Left forelimb (tissue), 1 donor: ENCODE measurements at regions not wholly inside any gene's neighbourhood (a gene's known extent, or its start where the extent isn't known, plus 50 kb on each side); places are given as distances from the start of the nearest gene placed in this dataset.

Experiments used
- DNase-seq: peaks from one replicate; pipeline ENCODE4 v3.0.0-alpha.2; 2018; ENCODE audit warnings: low spot score

DNA sequence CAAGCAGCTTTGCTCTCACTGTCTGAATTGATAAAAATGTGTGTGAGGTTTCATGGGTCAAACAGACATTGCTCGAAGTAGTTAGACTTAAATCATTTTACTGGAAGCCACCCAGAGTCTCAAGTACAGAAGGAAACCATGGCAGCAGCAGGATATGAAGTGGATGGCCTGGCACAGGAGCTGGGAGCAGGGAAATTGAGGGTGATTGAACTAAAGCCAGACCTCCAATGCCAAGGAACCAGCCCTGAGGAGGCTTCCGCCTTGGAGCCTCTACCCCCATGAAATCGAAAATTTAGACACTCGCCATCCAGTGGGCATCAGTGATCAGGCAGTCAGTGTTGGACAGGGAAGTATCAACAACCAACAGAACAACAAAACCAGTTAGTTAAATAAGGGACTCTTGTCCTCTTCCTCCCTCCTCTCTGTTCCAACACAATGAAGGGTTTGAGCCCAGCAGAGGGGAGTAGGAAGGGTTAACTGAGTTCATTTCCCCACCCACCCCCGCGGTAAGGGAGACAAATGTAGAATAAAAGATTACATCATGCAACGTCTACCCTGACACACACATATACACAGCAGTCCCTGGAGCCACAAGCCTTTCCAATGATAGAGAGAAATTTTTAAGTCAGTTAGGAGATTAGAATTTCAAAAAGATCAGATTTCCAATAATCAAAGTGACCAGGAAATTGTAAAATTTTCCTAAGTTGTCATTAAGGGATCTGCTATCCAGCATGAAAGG, 156.3 kb downstream of the SLC16A9 start:
- DNase-seq, result no peak

DNA sequence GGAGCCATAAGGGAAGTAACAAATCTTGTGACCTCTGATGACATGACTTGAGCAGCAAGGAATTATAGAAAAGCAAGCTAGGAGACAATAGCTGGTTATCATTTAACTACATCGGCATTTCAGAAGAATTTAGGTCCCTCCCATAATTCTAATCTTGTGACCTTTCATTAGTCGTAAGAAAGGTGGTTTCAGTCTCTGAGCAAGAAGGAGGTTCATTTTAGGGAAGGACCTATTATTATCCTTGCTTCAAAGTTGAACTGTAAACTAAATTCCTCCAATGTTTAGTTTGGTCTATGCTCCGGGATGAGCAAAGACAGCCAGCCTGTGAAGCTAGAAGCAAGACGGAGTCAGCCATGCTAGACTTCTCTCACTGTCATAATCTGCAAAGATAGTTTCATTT, 159.6 kb downstream of the SLC16A9 start:
- no peak for DNase-seq

DNA sequence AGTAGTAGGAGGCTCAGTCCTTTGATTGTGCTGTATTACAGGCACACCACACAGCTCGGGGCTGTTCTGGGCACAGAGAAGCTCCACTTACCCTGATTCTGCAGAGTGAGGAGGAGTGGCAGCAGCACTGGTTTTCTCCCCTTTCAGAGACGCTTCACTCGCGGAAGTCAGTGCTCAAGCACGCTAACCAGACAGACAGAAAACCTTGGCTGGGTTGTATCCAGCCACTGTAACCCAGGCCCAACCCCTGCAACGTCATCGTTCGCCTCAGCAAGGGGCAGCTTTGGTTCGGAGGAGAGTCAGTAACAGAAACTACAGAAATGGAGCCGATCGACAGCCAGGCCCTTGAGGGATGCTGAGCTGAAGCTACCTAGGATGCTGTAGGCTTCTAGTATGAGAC, 171.0 kb downstream of the SLC16A9 start:
- no peak for DNase-seq

DNA sequence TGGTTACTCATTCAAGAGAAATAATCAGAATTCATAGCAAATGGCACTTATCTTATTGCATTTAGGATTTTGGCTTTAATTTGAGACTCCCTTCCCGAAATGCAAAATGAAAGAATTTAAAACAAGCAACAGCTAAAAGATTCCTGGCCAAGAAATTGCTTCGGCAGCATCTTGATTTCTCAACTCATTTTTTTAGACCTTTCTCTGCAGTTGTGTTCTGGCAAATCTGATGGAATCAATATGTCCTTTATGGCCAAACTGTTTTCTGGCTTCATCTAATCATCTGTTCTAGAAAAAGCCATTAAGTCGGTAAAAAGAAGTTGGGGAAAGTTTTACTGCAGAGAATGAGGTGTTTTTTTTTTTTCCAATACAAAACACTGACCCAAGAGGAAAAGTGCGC, 172.1 kb downstream of the SLC16A9 start:
- no peak for DNase-seq

DNA sequence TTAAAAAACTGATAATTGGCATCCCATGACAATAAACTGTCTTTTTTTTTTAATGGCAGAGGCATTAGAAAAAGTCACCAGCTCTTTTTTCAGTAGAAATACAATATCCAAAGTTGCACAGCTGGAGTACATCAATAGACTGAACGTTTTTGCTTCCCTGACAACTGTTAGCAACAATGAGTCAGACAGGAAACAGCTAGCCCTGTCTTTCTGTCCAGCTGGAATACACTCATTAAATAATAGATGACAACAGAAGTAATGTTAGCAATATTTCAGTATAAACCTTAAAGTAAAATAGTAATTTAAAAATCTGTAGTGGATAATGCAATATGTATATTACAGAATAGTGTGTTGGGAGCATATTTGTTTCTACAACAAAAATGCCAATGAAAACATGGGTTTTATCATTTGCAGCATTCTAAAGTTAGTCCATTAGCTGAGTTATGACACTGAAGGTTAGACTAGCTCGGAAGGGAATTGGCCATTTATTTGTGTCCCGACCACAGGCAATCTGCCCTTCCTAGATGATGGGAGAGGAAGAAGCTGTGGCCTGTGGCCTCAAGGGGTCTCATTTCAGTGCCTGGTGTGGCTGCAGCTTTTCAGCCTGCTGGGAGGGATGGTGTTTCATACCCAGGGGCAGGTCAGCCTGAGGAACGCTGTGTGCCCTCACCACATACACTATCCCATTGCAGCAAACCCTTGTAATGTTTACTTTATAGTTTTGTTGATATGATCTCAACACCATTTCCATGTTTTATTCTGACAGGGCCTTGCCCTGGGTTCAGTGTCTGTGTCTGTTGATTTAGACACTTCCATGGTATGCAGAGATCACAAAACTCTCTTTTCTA, 173.3 kb downstream of the SLC16A9 start:
- DNase-seq, result peak; percentile 72

DNA sequence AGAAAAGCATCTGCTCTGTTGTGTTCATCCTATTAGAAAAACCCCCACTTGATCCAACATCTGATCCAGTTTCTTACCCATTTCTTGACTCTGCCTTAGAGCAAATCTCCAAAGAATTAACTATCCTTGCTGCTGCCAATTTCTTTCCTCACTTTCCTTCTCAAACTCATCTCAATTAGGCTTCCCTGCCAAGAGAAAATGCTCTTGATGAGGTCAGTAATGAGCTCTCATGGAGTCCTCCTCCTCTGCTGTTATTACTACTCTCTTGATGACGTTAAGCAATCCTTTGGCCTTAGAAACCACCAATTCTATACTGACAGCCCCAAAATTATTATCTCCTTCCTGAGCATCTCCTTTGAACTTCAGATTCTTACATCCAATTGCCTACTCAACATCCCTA, 162.0 kb upstream of the FAM13C start:
- DNase-seq, result no peak

DNA sequence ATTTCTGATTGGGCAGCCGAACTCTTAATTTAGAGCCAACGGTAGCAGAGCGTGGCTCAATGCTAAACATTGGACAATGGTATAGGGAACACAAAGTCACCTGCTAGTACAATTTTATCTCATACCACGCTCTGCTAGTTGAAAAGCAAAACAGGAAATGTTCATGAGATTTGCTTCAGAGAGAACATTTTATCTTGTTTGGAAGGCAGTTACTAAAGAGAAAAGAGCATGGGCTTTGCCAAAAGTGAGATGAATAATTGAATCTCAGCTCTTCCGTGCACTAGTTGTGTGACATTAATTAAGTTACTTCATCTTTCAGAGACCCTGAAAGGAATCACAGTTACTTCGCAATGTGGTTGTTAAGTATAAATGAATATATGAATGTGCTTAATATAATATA, 161.5 kb upstream of the FAM13C start:
- no peak for DNase-seq

DNA sequence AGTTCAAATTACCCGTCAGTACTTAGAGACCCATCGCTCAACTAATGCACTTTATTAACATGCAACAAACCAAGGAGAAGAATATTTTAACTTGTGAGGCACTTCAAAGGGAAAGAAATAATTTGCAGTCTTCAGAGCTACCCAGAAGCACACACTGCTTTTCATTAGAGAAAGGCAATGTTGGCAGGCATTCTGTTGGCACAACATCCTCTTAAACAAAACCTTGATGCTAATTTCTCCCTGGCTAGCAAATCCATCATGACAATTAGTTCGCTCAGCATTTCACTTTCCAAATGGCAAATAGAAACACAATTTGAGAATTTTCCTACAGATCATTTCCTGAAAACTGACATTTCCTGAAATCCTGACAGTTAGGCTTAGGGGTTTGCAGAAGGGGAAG, 155.6 kb upstream of the FAM13C start:
- no peak for DNase-seq

DNA sequence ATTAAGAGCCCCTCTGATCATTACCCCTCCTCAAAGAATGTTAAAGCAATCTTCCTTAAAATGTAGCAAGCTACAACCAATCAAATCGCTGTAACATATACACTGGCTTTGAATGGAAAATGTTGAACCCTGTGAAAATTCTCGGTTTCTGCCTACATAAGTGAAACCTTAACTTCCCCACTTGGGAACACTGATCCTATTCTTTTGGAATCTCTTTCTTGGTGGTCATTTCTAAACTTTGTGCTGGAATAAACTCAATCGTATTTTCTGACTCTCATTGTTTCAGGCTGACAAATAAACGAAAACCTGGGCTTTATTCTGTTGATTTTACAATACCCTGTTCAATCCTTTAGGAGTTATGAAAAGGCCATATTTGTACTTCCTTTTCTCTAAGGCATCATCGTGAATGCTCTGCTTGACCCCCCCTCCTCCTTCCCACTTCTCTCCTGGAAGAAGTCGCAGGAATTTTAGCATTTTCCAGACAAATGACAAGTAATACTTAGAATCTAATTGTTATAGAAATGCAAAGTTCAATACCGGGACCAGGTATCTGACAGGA, 155.1 kb upstream of the FAM13C start:
- DNase-seq, result no peak

DNA sequence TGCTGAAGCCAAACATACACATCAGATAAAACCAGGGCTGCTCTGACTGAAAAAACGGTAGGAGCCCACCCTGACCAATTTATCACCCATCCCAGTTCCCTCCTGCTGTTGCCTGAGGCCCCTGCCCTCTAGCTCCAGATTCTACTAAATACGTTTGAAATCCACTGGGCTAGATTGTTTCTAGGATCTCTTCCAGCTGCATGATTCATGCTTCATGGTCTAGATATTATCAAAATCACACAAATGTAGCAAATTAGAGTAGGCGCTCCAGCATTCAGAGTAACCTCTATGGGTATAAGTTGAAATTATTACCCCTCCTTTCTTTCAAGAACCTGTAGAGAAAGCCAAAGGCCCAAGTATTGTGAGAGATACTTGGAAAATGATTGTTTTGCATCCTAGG, 151.2 kb upstream of the FAM13C start:
- no peak for DNase-seq

DNA sequence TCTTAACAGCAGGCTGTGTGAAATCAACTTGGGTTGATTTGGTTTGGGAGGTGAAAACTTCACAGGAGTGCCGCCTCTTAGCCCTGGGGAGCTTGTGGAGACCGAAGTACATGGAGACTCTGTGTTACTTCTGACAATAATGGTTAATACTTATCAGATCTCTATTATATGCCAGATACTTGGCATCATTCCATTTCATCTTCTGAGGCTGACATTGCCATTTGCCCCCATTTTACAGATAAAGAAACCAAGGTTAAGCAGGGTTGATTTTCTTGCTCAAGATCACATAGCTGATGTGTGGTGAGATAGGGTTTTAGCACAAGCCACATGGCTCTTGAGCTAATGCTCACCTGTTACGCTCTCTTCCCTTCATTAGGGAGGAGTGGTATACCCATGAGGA, 150.6 kb upstream of the FAM13C start:
- DNase-seq, result no peak

DNA sequence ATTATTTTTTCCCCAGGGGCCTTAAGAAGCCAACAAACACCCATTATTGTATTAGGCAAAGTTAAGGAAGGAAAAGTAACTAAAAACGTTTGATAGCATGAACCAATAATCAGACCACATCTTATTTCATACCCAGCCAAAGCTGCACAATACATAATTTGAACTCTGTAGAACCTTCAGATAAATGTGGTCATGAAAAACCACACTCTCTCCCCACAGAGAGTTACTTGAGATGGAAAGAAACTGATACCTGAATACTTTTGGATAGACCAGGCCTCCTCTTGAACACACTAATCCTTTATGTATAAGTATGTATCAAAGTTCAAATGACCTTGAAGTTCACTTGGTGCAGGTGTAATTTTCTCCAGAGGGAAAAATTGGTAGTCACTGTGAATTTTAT, 146.6 kb upstream of the FAM13C start:
- no peak for DNase-seq

DNA sequence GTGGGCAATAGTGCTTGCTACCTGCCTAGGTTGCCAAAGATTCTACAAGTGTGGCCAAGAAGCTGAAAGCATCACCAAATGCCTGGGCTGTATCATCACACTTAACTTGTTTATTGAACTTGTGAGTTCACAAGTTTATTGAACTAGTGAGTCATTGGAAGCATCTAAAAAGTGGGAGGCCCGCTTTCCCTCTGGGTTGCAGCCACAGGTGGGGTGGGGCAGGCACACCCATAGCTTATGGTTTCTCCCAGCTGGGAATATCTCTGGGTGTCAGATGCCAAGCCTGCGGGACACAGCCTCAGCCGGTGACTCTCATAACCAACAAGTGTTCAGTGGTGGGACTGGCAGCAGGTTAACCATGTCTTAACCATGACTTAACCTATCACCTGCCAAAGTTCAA, 145.9 kb upstream of the FAM13C start:
- DNase-seq, result no peak

DNA sequence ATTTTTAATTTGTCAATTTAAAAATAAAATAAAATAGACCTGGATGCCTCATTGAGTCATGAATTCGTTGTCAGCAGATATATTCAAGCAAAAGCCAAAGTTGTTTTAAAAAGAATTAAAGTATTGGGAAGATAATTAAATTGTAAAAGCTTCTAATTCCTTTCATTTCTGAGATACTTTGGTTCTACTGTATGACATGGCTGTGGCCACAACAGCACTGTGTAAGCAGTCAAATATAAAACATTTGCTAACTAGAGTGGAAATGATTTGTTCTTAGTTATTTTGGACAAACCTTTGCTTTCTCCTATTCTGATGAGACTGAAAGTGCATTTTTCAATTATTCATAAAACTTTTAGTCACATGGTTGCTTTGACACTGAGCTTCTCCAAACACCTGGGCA, 143.6 kb upstream of the FAM13C start:
- DNase-seq, result no peak

DNA sequence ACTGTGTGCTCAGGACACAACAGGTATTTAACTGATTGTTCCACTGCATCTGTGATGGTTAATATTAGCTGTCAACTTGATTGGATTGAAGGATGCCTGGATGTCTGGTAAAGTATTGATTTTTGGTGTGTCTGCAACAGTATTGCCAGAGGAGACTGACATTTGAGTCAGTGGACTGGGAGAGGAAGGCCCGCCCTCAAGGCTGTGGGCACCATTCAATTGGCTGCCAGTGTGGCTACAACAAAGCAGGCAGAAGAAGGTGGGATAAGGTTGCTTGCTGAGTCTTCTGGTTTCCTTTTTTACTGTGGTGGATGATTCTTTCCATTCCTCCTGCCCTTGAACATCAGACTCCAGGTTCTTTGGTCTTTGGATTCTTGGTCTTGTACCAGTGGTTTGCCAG, 137.1 kb upstream of the FAM13C start:
- DNase-seq, result no peak

DNA sequence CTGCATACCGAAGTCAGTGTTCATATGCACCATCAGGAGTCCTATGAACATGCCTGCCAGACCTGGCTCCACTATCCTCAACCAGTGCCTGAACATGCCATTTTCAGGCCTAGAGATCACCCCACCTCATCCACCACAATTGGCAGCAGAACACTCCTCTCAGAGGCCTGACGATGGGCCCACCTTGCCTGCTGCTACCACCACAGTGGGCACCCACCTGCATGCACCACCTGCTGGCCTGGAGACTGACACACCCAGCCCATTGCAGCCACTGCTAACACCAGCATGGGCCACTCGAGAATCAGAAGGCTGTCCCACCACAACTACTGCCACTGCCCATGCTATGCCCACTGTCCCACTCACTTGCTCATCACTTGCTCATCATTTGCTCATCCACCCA, 130.7 kb upstream of the FAM13C start:
- DNase-seq, result no peak

DNA sequence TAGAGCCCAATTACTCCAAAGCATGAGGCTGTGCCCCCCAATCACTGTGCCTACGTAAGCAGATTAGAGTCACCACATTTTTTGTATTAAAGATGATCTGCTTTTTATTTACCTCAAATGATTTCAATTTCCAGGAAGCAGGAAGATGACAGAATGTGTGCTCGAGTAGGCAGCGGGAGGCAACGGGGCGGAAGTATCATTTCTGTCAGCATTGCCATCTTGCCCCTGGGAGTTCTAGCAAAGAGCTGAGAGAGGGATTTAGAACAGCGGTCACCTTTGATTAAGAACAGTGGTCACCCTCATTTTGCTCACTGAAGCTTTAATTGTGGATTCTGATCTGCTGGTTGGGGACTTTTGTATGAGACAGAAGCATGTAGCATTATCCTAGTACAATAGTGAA, 117.1 kb upstream of the FAM13C start:
- DNase-seq, result no peak

DNA sequence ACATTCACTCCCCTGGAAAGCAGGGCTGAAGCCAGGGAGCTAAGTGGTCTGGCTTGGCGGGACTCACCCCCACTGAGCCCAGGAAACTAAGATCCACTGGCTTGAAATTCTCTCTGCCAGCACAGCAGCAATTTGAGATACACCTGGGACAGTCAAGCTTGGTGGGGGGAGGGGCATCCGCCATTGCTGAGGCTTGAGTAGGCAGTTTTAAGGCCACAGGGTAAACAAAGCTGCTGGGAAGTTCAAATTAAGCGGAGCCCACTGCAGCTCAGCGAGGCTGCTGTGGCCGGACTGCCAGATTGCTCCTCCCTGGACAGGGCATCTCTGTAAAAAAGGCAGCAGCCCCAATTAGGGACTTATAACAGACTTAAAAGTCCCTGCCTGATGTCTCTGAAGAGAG, 108.2 kb upstream of the FAM13C start:
- DNase-seq, result no peak

DNA sequence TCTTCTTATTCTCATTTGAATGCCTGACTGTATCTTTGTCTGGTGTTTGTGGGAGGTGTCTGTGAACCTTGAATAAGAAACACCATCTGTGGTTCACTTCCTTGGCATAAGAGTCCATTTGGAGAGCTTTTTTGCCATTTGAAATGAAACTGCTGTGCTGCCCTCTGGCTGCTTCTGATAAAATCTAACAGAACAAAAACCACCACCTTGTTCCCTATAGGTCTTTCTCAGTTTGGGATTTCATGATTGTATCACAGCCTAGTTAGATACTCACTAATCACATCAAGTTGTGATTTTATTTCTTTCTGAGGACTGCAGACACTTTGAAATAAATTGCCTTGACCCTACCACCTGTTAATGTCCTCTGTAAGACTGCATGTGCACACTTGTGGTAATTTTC, 102.7 kb upstream of the FAM13C start:
- no peak for DNase-seq

DNA sequence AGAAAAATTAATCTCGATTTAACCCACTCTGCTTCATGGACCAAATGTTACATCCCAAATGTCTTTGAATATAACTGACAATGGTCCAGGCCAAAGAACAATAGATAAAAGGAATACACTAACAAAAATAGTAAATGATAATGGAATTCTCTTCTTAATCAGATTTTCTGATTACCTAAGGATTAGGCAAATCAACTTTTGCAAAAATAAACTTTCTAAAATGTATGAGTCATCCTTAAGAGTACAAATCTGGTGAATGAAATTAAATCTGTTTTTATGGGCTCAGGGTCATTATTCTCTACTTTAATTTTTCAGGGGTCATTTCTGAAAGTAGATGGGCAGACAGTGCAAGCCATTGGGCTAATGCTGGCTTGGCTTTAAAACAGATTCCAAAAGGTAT, 102.1 kb upstream of the FAM13C start:
- no peak for DNase-seq

DNA sequence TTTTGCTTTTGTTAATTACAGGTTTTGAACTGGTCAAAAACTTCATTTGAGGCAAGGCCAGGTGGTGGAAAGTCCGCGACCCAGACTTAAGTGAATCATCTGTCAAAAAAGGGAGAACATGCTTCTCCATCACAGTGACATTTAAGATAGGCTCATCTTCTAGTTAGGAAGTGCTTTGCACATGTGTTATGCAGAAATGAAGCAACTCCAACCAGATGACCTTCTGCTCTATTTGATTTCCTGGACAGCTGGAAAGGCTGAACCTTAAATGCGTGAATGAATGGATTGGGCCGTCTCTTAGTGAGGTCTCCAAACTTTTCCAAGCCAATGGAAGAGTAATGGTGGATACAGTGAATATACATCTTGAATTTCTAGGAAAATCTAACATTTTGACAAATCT, 101.6 kb upstream of the FAM13C start:
- no peak for DNase-seq

DNA sequence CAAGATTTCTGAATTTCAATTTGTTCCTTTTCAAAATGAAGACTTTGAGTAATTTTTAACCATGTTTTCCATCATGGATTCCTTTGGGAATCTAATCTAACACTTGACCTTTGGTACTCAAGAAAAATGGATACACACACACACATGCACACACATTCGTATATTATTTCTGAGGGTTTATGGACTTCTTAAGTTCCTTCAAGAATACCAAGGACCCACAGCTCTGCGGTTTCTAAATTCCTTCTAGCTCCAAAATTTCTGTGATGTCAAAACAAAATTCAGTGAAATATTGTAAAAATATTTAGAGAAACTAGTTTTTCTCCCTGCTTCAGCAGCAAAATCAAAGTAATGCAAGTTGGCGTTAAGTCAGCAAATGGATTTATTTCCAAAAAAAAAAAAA, 98.3 kb upstream of the FAM13C start:
- no peak for DNase-seq

DNA sequence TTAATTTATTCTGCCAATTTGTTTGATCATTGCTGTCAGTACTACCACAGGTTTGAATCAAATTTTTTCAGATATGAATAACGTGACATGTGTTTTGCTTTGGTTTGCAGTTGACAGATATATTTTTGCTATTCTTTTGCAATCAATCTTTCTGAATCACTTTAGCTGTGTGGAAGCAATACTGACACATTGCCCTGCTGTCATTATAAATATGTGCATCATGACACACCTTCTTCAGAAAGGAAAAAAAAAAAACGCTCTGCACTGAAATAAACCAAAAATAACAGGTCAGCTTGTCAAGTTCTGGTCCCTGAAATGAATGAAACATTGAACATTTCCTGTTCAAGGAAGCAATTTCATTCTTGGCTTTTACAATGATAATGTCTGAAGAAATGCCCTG, 93.8 kb upstream of the FAM13C start:
- DNase-seq, result no peak
